ENCODE measurements at regions not wholly inside any gene's neighbourhood (a gene's known extent, or its start where the extent isn't known, plus 50 kb on each side); places are given as distances from the start of the nearest gene placed in this dataset.

- no peak for TF ChIP-seq SP7 (tag by site-specific recombination; IDR thresholded peaks at IDR 0.05)
- TF ChIP-seq ZNF16 (tag by site-specific recombination; IDR thresholded peaks at IDR 0.05; ENCODE audit: low read depth) = no peak
- no peak for TF ChIP-seq ZNF776 (tag by site-specific recombination; IDR thresholded peaks at IDR 0.05; ENCODE audit: borderline replicate concordance)
- no peak for TF ChIP-seq ZNF792 (tag by site-specific recombination; IDR thresholded peaks at IDR 0.05)
- no peak for TF ChIP-seq IKZF3 (tag by site-specific recombination; IDR thresholded peaks at IDR 0.05)
- no peak for TF ChIP-seq ZNF544 (tag by site-specific recombination; IDR thresholded peaks at IDR 0.05)
These were observed 133.7 kb upstream of the MB21D2 start (continued) for GRCh38 chr3:193051314-193051713.

DNA sequence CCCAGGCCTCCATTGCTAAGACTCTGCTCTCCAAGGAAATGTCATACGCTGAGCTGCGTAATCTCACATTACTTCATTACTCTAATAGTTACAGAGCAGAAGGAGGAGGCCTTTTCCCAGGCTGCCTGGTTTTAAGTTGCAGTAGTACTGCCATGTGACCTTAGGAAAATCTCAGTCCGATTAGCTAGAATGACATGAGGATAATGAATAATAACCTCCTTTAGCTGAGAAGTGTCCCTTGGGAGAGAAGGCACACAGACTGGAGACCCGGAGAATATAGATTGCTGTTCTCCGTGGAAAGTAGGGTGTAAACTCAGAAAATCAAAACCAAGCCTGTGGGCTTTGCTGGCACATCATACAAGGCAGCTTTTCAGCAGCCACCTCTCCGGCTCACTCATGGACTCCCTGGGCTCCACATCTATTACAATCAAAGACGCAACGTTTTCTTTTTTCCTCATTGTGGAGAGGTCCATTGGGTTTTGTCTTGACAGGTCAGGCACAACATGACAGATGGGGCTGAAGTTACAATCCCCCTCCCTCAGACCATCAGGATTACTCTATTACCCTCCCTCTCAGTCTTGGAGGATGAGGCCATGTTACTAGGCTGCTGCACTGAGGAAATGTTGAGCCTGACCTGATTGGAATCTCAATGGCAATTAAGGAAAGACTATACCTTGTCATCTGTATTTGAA is 134.8 kb upstream of the MB21D2 start:
- POLR2A ChIA-PET = no interaction called here
- H3K4me1 ChIP-seq (ENCODE audit: control insufficient read depth, insufficient read depth, low read length) = peaks cover 5% of the 10 kb centered on the region; the same call in 1 of the 2 replicates
- no peak overlapping the region for H3K27ac ChIP-seq (ENCODE audit: extremely low read depth, low read depth, low read length)
- no peak overlapping the region for H3K4me3 ChIP-seq (ENCODE audit: low read depth, low read length)
- CTCF ChIA-PET = interaction anchor here (0.6 to 3.0 kb wide), 4 partner anchors 11 to 239 kb away, joined by 3 to 16 read pairs (median 4); no protein-coding TSS in a partner anchor
- no peaks in the 10 kb centered on the region for H3K36me3 ChIP-seq (ENCODE audit: control insufficient read depth in 2 of 2, insufficient read depth in 1 of 2, low read length in 2 of 2)
- TF ChIP-seq FEZF1 (tag by site-specific recombination; IDR thresholded peaks at IDR 0.05) (peak; percentile 43; the same call in 1 of the 2 replicates), ZNF544 (tag by site-specific recombination; IDR thresholded peaks at IDR 0.05) (no peak), WT1 (tag by site-specific recombination; IDR thresholded peaks at IDR 0.05) (peak; percentile 37; the same call in 1 of the 2 replicates), PRDM6 (tag by site-specific recombination; IDR thresholded peaks at IDR 0.05) (peak; percentile 64), ZEB2 (tag by site-specific recombination; IDR thresholded peaks at IDR 0.05) (0 out of 2 replicates have a peak, but pooled peaks have one; percentile 32), ZFP41 (tag by site-specific recombination; IDR thresholded peaks at IDR 0.05; ENCODE audit: borderline replicate concordance) (no peak), OSR2 (tag by site-specific recombination; IDR thresholded peaks at IDR 0.05) (peak; percentile 57), ZNF121 (tag by site-specific recombination; IDR thresholded peaks at IDR 0.05) (no peak)
- H3K9me3 ChIP-seq (ENCODE audit: control insufficient read depth, insufficient read depth, low read depth, low read length) = no peaks in the 10 kb centered on the region

GRCh38 chr3:193053046-193053435 is 135.4 kb upstream of the MB21D2 start:
- no peak overlapping the region for H3K27ac ChIP-seq (ENCODE audit: extremely low read depth, low read depth, low read length)
- H3K9me3 ChIP-seq (ENCODE audit: control insufficient read depth, insufficient read depth, low read depth, low read length) = no peaks in the 10 kb centered on the region
- TF ChIP-seq ZNF530 (tag by site-specific recombination; IDR thresholded peaks at IDR 0.05; ENCODE audit: low read depth) (no peak), PRDM6 (tag by site-specific recombination; IDR thresholded peaks at IDR 0.05) (peak; percentile 29; the same call in 1 of the 2 replicates), MZF1 (tag by site-specific recombination; IDR thresholded peaks at IDR 0.05; ENCODE audit: borderline replicate concordance) (no peak), ZNF280D (tag by site-specific recombination; IDR thresholded peaks at IDR 0.05) (no peak)
- TF ChIP-seq, protein P1, sequence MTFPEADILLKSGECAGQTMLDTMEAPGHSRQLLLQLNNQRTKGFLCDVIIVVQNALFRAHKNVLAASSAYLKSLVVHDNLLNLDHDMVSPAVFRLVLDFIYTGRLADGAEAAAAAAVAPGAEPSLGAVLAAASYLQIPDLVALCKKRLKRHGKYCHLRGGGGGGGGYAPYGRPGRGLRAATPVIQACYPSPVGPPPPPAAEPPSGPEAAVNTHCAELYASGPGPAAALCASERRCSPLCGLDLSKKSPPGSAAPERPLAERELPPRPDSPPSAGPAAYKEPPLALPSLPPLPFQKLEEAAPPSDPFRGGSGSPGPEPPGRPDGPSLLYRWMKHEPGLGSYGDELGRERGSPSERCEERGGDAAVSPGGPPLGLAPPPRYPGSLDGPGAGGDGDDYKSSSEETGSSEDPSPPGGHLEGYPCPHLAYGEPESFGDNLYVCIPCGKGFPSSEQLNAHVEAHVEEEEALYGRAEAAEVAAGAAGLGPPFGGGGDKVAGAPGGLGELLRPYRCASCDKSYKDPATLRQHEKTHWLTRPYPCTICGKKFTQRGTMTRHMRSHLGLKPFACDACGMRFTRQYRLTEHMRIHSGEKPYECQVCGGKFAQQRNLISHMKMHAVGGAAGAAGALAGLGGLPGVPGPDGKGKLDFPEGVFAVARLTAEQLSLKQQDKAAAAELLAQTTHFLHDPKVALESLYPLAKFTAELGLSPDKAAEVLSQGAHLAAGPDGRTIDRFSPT (tag by site-specific recombination; IDR thresholded peaks at IDR 0.05) = 0 out of 2 replicates have a peak, but pooled peaks have one; percentile 9
- ChIA-PET POLR2A (no interaction called here), CTCF (interaction anchor here (0.6 to 3.0 kb wide), 3 partner anchors 12 to 127 kb away, joined by 3 to 16 read pairs (median 3); no protein-coding TSS in a partner anchor)
- H3K4me1 ChIP-seq (ENCODE audit: control insufficient read depth, insufficient read depth, low read length) = peaks cover 5% of the 10 kb centered on the region; the same call in 1 of the 2 replicates
- no peak overlapping the region for H3K4me3 ChIP-seq (ENCODE audit: low read depth, low read length)
- H3K36me3 ChIP-seq (ENCODE audit: control insufficient read depth in 2 of 2, insufficient read depth in 1 of 2, low read length in 2 of 2) = no peaks in the 10 kb centered on the region
